ENCODE measurements at regions not wholly inside any gene's neighbourhood (a gene's known extent, or its start where the extent isn't known, plus 50 kb on each side); places are given as distances from the start of the nearest gene placed in this dataset.

DNA sequence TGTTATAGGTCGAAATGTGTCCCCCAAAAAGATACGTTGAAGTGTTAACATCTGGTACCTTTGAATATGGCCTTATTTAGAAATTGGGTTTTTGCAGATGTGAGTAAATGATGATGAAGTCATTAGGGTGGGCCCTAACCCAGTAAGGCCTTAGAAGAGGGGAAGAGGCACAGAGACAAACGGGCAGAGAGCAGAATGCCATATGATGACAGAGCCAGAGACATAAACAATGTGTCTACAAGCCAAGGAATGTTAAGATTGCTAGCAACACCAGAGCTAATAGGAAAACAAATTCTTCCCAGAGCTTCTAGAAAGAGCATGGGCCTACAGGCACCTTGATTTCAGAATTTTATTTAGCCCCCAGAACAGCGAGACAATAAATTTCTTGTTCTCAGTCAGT lies 693.1 kb upstream of the NECTIN3 start:
- intact Hi-C loops (cut with micrococcal nuclease) = no loop called here
- H3K36me3 Mint-ChIP-seq (ENCODE audit: low read depth) = no peaks in the 10 kb centered on the region
- no peaks in the 10 kb centered on the region for H3K9me3 Mint-ChIP-seq
- H3K4me1 Mint-ChIP-seq (ENCODE audit: low read depth) = no peaks in the 10 kb centered on the region
- H3K4me3 Mint-ChIP-seq = no peak overlapping the region
- no peak overlapping the region for H3K27ac Mint-ChIP-seq
- no peaks in the 10 kb centered on the region for H3K27me3 Mint-ChIP-seq

DNA sequence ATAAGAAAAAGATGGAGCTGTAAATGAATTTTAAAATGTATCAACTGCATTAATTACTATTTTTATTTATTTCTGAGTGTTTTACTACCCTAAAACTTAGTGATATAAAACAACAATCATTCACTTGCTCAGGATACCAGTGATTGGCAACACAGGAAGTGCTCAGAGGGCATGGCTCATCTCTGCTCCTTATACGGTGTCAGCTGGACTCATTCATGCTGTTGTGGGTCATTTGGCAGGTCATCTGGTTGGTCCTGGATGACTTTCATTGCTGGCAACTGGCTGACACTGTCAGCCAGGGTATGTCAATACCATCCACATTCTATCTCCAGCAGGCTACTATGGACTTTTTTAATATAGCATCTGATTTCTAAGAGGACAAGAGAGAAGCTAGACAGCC lies 689.6 kb upstream of the NECTIN3 start:
- intact Hi-C loops (cut with micrococcal nuclease) = no loop called here

DNA sequence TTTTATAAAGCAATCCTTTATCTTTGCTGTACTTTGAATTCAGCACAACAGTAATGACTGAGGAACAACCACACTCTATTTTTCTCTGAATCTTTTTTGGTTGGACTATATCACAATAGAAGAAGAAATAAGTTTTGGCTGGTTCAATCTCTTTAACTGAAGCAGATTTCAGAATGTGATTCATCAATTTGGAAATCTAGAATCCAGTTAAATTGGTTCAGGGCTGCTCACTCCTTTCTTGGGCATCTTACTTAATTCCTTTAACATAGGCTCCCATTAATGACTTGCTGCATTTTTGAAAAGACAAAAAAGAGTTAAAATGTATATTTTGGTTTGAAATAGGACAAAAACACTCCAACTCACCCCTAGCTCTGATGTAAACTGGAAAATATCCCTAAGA lies 688.3 kb upstream of the NECTIN3 start:
- Mint-ChIP-seq H3K4me1 (ENCODE audit: low read depth) (no peaks in the 10 kb centered on the region), H3K9me3 (no peaks in the 10 kb centered on the region), H3K27ac (no peak overlapping the region), H3K4me3 (no peak overlapping the region), H3K27me3 (no peaks in the 10 kb centered on the region), H3K36me3 (ENCODE audit: low read depth) (no peaks in the 10 kb centered on the region)
- intact Hi-C loops (cut with micrococcal nuclease) = no loop called here

More for the DNA sequence above, 689.6 kb upstream of the NECTIN3 start:
- Mint-ChIP-seq H3K4me3 (no peak overlapping the region), H3K27ac (no peak overlapping the region), H3K9me3 (no peaks in the 10 kb centered on the region), H3K4me1 (ENCODE audit: low read depth) (no peaks in the 10 kb centered on the region), H3K27me3 (no peaks in the 10 kb centered on the region), H3K36me3 (ENCODE audit: low read depth) (no peaks in the 10 kb centered on the region)

DNA sequence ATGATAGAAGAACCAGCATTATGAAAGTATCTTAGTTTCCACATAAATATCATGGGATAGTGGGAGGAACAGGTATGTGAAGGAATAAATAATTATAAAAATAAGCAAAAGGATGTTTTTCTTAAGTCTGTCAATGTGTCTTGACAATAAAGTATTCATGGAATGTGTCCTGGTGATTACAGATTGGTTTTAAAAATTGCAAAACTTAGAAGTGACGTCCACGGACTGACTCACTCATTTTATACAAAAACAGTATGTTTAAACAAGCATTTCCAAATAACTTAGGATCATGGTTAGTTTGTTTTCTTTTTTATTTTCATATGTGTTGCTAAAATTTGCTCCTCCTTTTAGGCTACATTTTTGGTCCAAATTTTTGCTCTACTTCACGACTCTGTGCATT lies 687.0 kb upstream of the NECTIN3 start:
- Mint-ChIP-seq H3K27ac (no peak overlapping the region), H3K36me3 (ENCODE audit: low read depth) (no peaks in the 10 kb centered on the region), H3K4me1 (ENCODE audit: low read depth) (no peaks in the 10 kb centered on the region), H3K9me3 (no peaks in the 10 kb centered on the region), H3K4me3 (no peak overlapping the region), H3K27me3 (no peaks in the 10 kb centered on the region)
- intact Hi-C loops (cut with micrococcal nuclease) = no loop called here

DNA sequence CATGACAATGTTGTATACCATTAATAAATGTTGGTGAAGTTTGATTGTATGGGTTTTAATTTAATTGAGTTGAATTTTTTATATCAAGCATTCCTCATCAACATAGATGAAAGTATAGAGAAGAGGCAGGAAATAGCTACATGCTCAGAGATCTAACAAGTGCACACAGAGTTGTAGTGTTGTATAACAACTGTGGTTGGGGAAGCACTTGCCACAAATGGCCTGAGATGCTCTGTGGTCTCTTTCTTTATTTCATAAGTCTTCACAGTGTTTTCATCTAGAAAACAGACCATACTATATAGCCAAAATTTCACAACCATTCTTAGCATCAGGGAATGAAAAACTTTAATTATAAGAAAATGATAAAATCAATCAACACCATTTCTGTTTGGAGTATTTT lies 682.6 kb upstream of the NECTIN3 start:
- intact Hi-C loops (cut with micrococcal nuclease) = no loop called here
- no peak overlapping the region for H3K4me3 Mint-ChIP-seq
- H3K4me1 Mint-ChIP-seq (ENCODE audit: low read depth) = no peaks in the 10 kb centered on the region
- no peak overlapping the region for H3K27ac Mint-ChIP-seq
- H3K9me3 Mint-ChIP-seq = peaks cover 1% of the 10 kb centered on the region
- no peaks in the 10 kb centered on the region for H3K27me3 Mint-ChIP-seq
- H3K36me3 Mint-ChIP-seq (ENCODE audit: low read depth) = no peaks in the 10 kb centered on the region

DNA sequence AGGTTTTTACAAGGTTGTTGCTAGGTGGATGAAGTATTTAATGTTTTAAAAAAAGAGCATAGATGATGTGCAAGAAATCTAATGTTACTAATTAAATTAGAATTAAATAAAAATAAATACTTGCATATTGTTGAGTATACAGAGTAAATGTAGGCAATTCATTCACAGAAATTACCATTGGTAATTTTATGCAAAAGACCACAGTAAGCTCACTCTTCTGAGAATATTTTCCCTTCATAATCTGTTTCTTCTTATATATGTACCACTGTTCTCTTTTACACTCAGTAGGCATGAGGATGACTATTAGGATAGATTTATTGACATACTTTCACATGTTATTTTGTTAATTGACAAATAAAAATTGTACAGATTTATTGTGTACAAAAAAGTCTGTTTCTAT lies 681.2 kb upstream of the NECTIN3 start:
- intact Hi-C loops (cut with micrococcal nuclease) = no loop called here
- Mint-ChIP-seq H3K36me3 (ENCODE audit: low read depth) (no peaks in the 10 kb centered on the region), H3K4me1 (ENCODE audit: low read depth) (no peaks in the 10 kb centered on the region), H3K27me3 (no peaks in the 10 kb centered on the region), H3K9me3 (peaks cover 8% of the 10 kb centered on the region), H3K4me3 (no peak overlapping the region), H3K27ac (no peak overlapping the region)

DNA sequence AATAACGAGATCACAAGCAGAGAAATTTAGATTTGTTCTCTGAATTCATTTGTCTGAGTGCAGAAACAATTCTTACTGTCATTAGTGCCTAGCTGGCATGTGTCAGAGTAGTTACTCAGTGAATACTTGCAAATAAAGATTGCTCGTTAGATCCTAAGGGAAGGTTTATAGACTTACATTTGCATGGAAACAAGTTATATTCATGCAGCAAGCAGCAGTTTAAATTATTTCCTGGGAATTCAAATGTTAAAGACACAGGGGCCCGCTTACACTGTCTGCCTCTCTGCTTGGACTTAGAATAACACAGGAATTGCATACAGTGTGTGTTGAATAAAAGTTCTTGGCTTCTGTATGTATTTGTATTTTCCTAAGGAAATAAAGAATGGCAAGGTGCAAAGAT lies 680.6 kb upstream of the NECTIN3 start:
- Mint-ChIP-seq H3K27ac (no peak overlapping the region), H3K27me3 (no peaks in the 10 kb centered on the region), H3K36me3 (ENCODE audit: low read depth) (no peaks in the 10 kb centered on the region), H3K4me3 (no peak overlapping the region), H3K9me3 (peaks cover 8% of the 10 kb centered on the region), H3K4me1 (ENCODE audit: low read depth) (no peaks in the 10 kb centered on the region)
- intact Hi-C loops (cut with micrococcal nuclease) = no loop called here

DNA sequence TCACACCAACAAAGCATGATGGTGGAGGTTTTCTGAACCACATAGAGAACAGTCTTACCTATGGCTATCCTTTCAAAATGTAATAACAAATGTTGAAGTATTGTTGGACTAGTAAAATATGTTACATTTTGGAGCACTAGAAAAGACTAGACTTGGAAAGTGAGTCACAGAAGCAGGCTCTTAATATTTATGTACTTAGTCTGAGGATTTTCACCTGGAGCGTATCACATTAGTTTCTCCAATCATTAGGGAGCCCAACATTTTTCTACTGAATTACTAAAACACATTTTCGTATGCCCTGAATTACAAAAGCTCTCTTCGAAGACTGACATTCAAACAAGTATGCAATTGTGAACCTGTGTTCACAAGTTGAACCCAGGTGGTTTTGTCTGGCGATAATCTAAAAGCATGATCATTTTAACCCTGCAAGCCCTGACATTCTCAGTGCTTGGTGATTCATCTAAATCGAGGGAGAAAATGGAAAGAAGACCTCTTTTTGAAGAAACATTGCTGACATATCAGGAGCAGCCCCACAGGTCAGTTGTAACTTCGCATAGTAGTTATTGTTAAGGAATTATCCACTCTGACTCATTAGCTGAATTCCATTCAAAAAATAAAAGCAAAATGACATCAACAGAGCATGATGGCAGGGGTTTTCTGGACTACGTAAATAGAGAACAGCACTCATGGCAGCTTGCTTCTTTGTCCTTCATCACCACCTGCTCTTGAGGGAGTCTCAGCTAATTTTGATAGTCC lies 679.8 kb upstream of the NECTIN3 start:
- Mint-ChIP-seq H3K4me1 (ENCODE audit: low read depth) (no peaks in the 10 kb centered on the region), H3K36me3 (ENCODE audit: low read depth) (no peaks in the 10 kb centered on the region), H3K27me3 (no peaks in the 10 kb centered on the region), H3K4me3 (no peak overlapping the region), H3K27ac (no peak overlapping the region), H3K9me3 (peaks cover 8% of the 10 kb centered on the region)
- intact Hi-C loops (cut with micrococcal nuclease) = no loop called here

DNA sequence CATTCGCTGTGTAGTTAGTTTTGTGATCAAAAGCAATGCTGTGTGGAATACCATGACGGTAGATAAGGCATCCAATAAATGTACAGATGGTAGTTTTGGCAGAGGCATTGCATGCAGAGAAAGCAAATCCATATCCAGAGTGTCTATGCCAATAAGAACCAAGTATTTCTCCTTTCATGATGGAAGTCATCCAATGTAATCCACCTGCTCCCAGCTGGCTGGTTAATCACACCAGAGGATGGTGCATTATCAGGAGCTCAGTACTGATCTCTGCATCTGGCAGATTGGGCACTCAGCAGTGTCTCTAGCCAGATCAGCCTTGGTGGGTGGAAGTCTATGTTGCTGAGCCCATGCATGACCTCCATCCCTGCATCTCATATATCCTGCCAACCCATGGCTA lies 677.7 kb upstream of the NECTIN3 start:
- intact Hi-C loops (cut with micrococcal nuclease) = no loop called here
- Mint-ChIP-seq H3K4me1 (ENCODE audit: low read depth) (no peaks in the 10 kb centered on the region), H3K9me3 (peaks cover 8% of the 10 kb centered on the region), H3K27ac (no peak overlapping the region), H3K4me3 (no peak overlapping the region), H3K27me3 (no peaks in the 10 kb centered on the region), H3K36me3 (ENCODE audit: low read depth) (no peaks in the 10 kb centered on the region)

DNA sequence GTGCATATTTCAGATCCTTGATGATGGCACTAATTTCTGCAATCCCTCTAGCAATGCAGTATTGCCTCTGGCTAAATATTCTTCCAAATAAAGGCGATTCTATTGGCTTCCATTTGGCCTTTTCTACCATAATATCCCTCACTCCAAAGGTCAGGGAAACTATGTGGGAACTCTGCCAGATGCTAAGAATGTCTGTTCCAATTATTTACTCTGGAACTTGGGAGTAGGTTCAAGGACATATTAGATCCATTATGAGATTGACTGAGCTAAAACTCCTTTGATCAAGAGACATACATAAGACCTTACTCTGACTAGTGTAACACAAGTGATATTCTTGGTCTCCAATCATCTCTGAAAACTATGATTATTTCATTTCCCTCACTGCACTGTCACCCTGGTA lies 674.5 kb upstream of the NECTIN3 start:
- intact Hi-C loops (cut with micrococcal nuclease) = no loop called here
- H3K27ac Mint-ChIP-seq = no peak overlapping the region
- H3K36me3 Mint-ChIP-seq (ENCODE audit: low read depth) = no peaks in the 10 kb centered on the region
- H3K4me1 Mint-ChIP-seq (ENCODE audit: low read depth) = no peaks in the 10 kb centered on the region
- H3K9me3 Mint-ChIP-seq = peaks cover 8% of the 10 kb centered on the region
- no peaks in the 10 kb centered on the region for H3K27me3 Mint-ChIP-seq
- H3K4me3 Mint-ChIP-seq = no peak overlapping the region

DNA sequence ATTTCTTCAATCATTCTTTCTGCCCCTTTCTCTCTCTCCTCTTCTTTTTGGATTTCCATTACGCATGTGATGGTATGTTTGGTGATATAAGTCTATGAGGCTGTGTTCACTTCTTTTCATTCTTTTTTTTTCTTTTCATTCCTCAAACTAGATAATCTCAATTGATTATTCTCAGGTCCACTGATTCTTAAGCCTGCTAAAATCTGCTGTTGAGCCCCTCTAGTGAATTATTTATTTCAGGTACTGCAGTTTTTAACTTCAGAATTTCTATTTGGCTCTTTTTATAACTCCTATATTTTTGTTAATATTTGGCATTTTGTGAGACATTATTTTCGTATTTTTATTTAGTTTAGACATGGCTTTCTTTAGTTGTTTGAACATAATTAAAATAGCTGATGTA lies 671.3 kb upstream of the NECTIN3 start:
- Mint-ChIP-seq H3K36me3 (ENCODE audit: low read depth) (no peaks in the 10 kb centered on the region), H3K4me3 (no peak overlapping the region), H3K9me3 (no peaks in the 10 kb centered on the region), H3K4me1 (ENCODE audit: low read depth) (no peaks in the 10 kb centered on the region), H3K27ac (no peak overlapping the region), H3K27me3 (no peaks in the 10 kb centered on the region)
- intact Hi-C loops (cut with micrococcal nuclease) = no loop called here

DNA sequence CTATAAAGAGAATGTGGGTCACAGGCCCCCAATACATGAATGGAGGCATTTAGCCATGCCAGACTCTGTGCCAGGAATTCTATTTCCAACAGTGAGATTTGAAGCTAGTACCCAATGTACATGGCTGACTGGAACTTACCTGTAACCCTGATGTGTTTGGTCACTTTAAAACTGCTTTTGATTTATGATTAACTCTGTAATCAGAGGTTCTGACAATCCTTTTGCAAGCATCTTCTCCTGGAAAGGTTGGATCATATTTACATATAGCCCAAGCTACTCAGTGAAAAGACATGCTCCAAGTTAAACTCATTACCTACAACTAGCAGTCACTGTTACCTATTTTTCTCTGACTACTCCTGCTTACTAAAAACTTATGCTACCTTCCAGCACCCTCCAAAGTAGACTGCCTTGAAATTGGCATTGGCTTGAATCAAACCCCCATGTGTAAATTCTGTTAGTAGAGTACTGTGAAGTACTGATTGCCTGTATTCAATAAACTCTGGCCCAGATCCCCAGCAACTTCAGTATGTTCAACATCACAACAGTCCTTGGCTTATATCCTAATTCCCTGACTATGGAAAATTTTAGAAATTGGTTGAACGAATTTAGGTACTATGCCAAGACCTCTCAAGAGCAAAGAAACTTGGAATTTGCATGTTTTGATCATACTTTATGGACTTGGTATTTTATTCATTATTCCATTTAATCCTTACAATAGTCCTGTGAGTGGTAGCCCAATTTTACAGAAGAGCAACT lies 665.6 kb upstream of the NECTIN3 start:
- intact Hi-C loops (cut with micrococcal nuclease) = no loop called here
- Mint-ChIP-seq H3K4me1 (ENCODE audit: low read depth) (no peaks in the 10 kb centered on the region), H3K4me3 (no peak overlapping the region), H3K36me3 (ENCODE audit: low read depth) (no peaks in the 10 kb centered on the region), H3K27ac (no peak overlapping the region), H3K9me3 (no peaks in the 10 kb centered on the region), H3K27me3 (no peaks in the 10 kb centered on the region)

DNA sequence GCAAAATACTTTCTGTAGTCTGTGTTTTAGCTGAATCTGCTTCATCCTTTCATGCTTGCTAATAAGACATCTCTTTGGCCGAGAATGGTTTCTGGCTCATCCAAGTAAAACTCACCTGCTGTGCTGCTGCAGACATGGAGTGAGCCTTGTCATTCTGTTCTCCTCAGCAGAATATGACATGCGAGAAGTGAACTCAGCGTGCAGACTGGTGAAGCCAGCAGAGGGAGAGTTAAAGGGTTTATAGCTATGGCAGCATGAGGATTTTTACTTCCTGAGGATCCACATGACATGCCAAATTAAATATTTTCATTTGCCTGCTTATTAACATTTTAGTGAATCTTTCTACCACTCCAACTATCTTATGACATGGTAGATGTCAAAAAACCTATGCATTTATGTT lies 658.4 kb upstream of the NECTIN3 start:
- Mint-ChIP-seq H3K4me1 (ENCODE audit: low read depth) (no peaks in the 10 kb centered on the region), H3K27me3 (no peaks in the 10 kb centered on the region), H3K4me3 (no peak overlapping the region), H3K9me3 (no peaks in the 10 kb centered on the region), H3K27ac (no peak overlapping the region), H3K36me3 (ENCODE audit: low read depth) (no peaks in the 10 kb centered on the region)
- intact Hi-C loops (cut with micrococcal nuclease) = no loop called here

DNA sequence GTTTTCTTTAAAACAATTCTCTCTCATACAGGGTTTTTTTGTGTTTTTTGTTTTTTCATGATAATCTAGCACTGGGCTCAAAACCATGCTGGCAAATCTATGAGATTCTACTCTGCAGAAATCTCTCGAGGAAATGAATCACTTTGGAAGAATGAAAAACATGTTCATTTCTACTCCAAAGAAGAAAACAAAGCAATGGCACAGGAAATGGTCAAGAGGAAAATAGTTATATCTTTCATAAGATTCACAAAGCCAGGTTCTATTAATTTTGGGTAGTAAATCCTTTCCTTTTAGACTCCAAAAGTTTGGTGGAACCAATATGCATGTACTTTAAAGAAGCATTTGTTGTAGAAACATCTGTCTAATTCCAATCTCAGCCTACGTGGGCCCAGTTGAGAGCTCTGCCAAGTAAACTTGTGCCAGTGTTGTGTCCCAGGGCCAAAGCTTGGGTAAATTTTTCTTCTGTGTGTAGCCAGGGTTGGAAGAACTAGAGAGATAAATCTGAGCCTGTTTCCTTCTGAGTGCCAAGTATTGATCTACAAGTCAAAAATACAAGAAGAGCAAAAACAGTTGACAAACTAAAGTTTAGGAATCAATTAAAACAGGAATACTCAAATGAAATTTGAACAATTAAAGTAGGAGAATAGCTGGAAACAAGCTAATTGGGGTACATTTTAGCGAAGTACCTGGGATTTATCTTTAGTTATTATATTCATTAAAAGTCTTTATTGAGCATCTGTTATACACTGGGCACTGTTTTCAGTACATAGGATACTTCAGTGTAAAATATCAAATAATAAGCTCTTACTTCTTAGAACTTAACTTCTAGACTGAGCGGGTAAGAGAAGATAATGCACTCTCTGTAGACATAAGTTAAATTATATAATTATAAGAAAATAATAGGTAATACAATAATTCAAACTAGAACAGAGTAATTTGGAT lies 657.5 kb upstream of the NECTIN3 start:
- H3K4me3 Mint-ChIP-seq = no peak overlapping the region
- H3K27ac Mint-ChIP-seq = no peak overlapping the region
- no peaks in the 10 kb centered on the region for H3K9me3 Mint-ChIP-seq
- no peaks in the 10 kb centered on the region for H3K27me3 Mint-ChIP-seq
- no peaks in the 10 kb centered on the region for H3K36me3 Mint-ChIP-seq (ENCODE audit: low read depth)
- intact Hi-C loops (cut with micrococcal nuclease) = no loop called here
- H3K4me1 Mint-ChIP-seq (ENCODE audit: low read depth) = no peaks in the 10 kb centered on the region
